ENCODE measurements at regions not wholly inside any gene's neighbourhood (a gene's known extent, or its start where the extent isn't known, plus 50 kb on each side); places are given as distances from the start of the nearest gene placed in this dataset.

- no peak for TF ChIP-seq CTCF (conservative IDR thresholded peaks at IDR 0.05 in 1 of 2, IDR thresholded peaks at IDR 0.05 in 1 of 2; ENCODE audit: low read depth in 1 of 2, low read length in 2 of 2)
- no peak for TF ChIP-seq EZH2 (IDR thresholded peaks at IDR 0.05; ENCODE audit: low read length, missing control alignments)
Observed at GRCh38 chr5:5576744-5577143, 154.3 kb downstream of the ICE1 start.

All from fibroblast of lung (primary cell).